Psoas muscle (tissue), 7 donors: ENCODE measurements at regions not wholly inside any gene's neighbourhood (a gene's known extent, or its start where the extent isn't known, plus 50 kb on each side); places are given as distances from the start of the nearest gene placed in this dataset.

Experiments
- ATAC-seq, 4 donors: fragments of 200-7000 bp; cut with Tn5 transposase; one replicate each; pipeline ENCODE4 v1.9.1; 2020; ENCODE audit warnings: moderate library complexity in 3 of 4, mild to moderate bottlenecking in 2 of 4
- DNase-seq, 2 donors: peaks; one replicate each; pipeline ENCODE4 v3.0.0-alpha.2; 2020
- H3K27ac ChIP-seq: fragments of 200-600 bp; one replicate; pipeline ENCODE4 v1.8.0; 2022
- H3K27me3 ChIP-seq, 3 donors: fragments of 200-600 bp in 1 of 3; one replicate each; pipeline versions ENCODE4 v1.6.1 to v1.8.0; 2013 to 2022; ENCODE audit warnings: low read length in 2 of 3, mild to moderate bottlenecking in 2 of 3, moderate library complexity in 1 of 3; ENCODE audit not compliant: insufficient read depth in 3 of 3
- H3K36me3 ChIP-seq, 2 donors: fragments of 200-600 bp in 1 of 2; one replicate each; pipeline versions ENCODE4 v1.6.1 to v1.8.0; 2013 to 2022; ENCODE audit warnings: low read depth in 1 of 2, mild to moderate bottlenecking in 1 of 2, moderate library complexity in 1 of 2; ENCODE audit not compliant: insufficient read depth in 1 of 2
- H3K4me1 ChIP-seq: fragments of 200-600 bp; one replicate; pipeline ENCODE4 v1.8.0; 2022
- H3K4me3 ChIP-seq: fragments of 200-600 bp; one replicate; pipeline ENCODE4 v1.8.0; 2022; ENCODE audit warnings: mild to moderate bottlenecking
- H3K9me3 ChIP-seq: fragments of 200-600 bp; one replicate; pipeline ENCODE4 v1.8.0; 2022
- CTCF ChIP-seq: fragments of 200-600 bp; IDR thresholded peaks from one replicate; pipeline ENCODE4 v1.8.0; 2022; ENCODE audit warnings: antibody characterized with exemption
- WGBS, 3 donors: extraction: QIAGEN DNeasy Blood & Tissue Kit; methylation state at CpG; one replicate each; pipeline versions ENCODE4 v1.1.6 to v1.1.7; 2013; 5-methylcytosine and 5-hydroxymethylcytosine counted together
- intact Hi-C, 2 donors: fragments of 100-400 bp; cut with DNase I; formaldehyde crosslinking; loops; one replicate each; pipeline versions ENCODE4 v1.11.0 to v1.14.2; 2022
- donor health status: healthy with polysubstance abuse.
- donor health status: DM: no; HTN: no; CAD: no; lungs with moderate emphysema.
- donor health status: Bipolar disorder and iron deficiency.
- donor health status: healthy.
- donor health status: DM: yes; HTN: yes; CAD: no.
- donor health status: DM: no; HTN: no; CAD: no.
- donor health status: DM: yes; HTN: yes; CAD: no.

- Histone ChIP-seq H3K36me3 (no peaks in the 10 kb centered on the region), H3K27ac (peak overlapping the region; percentile 47), H3K27me3 (no peaks in the 10 kb centered on the region), H3K4me3 (no peak overlapping the region), H3K4me1 (peaks cover 19% of the 10 kb centered on the region), H3K9me3 (no peaks in the 10 kb centered on the region)
- DNase-seq (no peak), ATAC-seq (peak; percentile 22 to 77 (median 51))
- intact Hi-C loops, result loop anchor here in 1 of 2 donors (5.0 kb wide), 1 partner anchor 61 kb away; the partner anchor contains the start of gene GADD45G
- TF ChIP-seq CTCF, result no peak
- 38 to 46% (median 43%) methylated on average over 7 of the region's 7 CpGs for WGBS, 3 donors
Observed at GRCh38 chr9:89668216-89668865, 63.5 kb downstream of the GADD45G start.

DNA sequence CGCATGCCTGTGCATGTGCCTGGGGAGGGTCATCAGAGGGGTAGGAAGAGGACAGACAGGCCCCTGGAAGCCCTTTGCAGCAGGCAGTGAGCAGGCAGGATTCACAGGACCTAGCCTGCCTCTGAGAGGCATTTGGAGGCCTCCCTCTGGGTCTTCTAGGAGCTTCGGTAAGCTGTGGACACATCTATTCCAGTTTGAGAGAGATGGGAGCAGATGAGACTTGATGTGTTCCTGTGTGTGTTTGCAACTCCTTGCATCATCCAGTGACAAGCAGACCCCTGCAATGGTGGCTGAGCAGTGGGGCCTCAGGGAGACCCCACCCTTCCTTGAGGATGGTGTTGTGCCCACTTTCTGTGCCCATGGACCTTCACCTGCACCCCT, 64.0 kb downstream of the GADD45G start:
- 91 to 95% (median 95%) methylated on average over 2 of the region's 2 CpGs for WGBS, 3 donors
- TF ChIP-seq CTCF, result no peak
- DNase-seq, result no peak
- Histone ChIP-seq H3K27ac (no peak overlapping the region), H3K4me3 (no peak overlapping the region), H3K4me1 (peaks cover 19% of the 10 kb centered on the region), H3K27me3 (no peaks in the 10 kb centered on the region), H3K36me3 (no peaks in the 10 kb centered on the region), H3K9me3 (no peaks in the 10 kb centered on the region)
- peak in 1 of 4 donors; percentile 4 for ATAC-seq
- intact Hi-C loops, result loop anchor here in 1 of 2 donors (5.0 kb wide), 1 partner anchor 62 kb away; the partner anchor contains the start of gene GADD45G

GRCh38 chr9:89669361-89669842, 64.6 kb downstream of the GADD45G start:
- no peaks in the 10 kb centered on the region for H3K27me3 ChIP-seq
- DNase-seq, result no peak
- TF ChIP-seq CTCF, result no peak
- 71 to 98% (median 97%) methylated on average over 2 of the region's 2 CpGs for WGBS, 3 donors
- no peak overlapping the region for H3K27ac ChIP-seq
- H3K4me1 ChIP-seq, result peaks cover 19% of the 10 kb centered on the region
- no peaks in the 10 kb centered on the region for H3K36me3 ChIP-seq
- ATAC-seq, result no peak
- H3K9me3 ChIP-seq, result no peaks in the 10 kb centered on the region
- intact Hi-C loops, result loop anchor here in 1 of 2 donors (5.0 kb wide), 1 partner anchor 62 kb away; the partner anchor contains the start of gene GADD45G
- H3K4me3 ChIP-seq, result no peak overlapping the region

DNA sequence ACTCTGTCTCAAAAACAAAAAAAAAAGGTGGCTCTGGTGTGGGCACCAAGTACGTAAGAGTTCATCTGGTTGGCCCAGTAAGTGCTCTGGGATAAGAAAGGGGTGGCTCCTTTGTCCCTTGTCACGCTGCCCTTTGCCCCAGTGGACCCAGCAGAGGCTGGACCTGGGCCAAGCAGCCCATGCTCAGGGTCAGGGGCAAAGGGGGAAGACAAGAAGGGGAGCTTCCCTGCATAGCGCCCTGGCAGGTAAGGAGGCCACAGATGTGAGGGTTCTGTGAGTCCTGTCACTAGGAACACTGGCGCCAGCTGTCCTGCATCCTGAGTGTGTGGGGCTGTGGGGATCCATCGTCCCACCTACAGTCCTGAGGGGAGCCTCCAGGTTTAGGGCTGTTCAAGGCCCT, 65.3 kb downstream of the GADD45G start:
- intact Hi-C loops, result no loop called here
- H3K27ac ChIP-seq, result no peak overlapping the region
- WGBS, 3 donors, result 96 to 99% (median 96%) methylated on average over 5 of the region's 5 CpGs
- ATAC-seq (no peak), DNase-seq (no peak)
- no peak for TF ChIP-seq CTCF
- H3K36me3 ChIP-seq, result no peaks in the 10 kb centered on the region
- H3K4me1 ChIP-seq, result peaks cover 23% of the 10 kb centered on the region
- no peak overlapping the region for H3K4me3 ChIP-seq
- H3K9me3 ChIP-seq, result no peaks in the 10 kb centered on the region
- H3K27me3 ChIP-seq, result no peaks in the 10 kb centered on the region
